NCI-H526 (cell line): ENCODE measurements at regions not wholly inside any gene's neighbourhood (a gene's known extent, or its start where the extent isn't known, plus 50 kb on each side); places are given as distances from the start of the nearest gene placed in this dataset.
"Not testable (repeated sequence)": the region's sequence is repeated elsewhere in the genome, so short reads cannot be mapped to it uniquely, and the experiment has no call there.

Experiments used
- DNase-seq, 2 experiments: peaks; one replicate each; lab custom pipeline; 2025; lab: John Stamatoyannopoulos, UW

DNA sequence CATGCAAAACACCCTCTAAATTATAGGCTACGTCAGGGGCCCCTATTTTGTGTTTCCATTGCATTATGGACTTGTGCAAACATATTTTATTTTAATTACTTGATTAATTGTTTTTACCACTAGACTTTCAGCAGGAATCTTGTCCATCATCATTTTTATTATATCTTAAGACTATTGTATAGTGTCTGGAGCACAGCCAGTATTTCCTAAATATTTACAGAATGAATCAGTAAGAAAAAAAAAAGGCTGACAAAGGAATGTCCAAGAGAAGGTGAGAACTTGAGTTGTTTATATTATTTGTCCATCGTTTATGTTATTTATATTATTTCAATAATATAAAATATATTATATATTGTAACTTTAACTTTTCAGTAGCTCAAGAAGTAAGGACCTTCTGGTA is 664.7 kb downstream of the SLC6A15 start:
- DNase-seq: no peak

GRCh38 chr12:84243686-84244085 is 668.9 kb downstream of the SLC6A15 start:
- DNase-seq: no peak

DNA sequence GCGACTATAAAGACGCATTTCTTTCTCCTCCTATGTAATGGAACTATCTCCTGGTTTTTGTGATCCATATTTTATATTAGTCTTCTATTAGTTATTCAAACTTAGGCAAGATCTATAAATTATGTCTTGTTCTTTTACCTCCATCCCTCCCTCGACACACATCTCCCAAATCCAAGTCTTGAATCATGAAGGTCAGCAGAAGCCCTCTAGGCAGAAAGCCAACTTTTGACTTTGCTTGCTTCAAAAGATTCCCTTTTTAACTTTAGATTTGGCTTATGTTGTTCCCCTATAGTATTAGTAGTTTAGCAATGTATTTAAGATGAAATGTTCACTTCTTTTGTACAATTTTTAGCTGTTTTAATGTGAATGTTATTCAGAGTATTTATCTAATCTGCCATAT is 689.8 kb downstream of the SLC6A15 start:
- no peak for DNase-seq

GRCh38 chr12:84218406-84218805 is 694.2 kb downstream of the SLC6A15 start:
- DNase-seq: no peak

DNA sequence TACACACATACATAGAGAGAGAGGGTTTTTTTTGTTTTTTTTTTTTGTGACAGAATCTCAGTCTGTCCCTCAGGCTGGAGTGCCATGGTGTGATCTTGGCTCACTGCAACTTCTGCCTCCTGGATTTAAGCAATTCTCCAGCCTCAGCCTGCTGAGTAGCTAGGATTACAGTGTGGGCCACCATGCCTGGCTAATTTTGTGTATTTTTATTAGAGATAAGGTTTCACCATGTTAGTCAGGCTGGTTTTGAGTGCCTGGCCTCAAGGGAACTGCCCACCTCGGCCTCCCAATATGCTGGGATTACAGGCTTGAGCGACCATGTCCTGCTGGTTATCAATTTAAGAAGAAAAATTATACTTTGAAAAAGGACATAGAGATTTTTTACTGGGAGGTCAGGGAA is 710.6 kb downstream of the SLC6A15 start:
- DNase-seq: no peak

GRCh38 chr12:84198294-84198946 is 714.2 kb downstream of the SLC6A15 start:
- no peak for DNase-seq

GRCh38 chr12:84191779-84192178 is 720.8 kb downstream of the SLC6A15 start:
- DNase-seq: no peak

GRCh38 chr12:84186433-84186832 is 726.2 kb downstream of the SLC6A15 start:
- no peak for DNase-seq

- DNase-seq: no peak
These were observed 729.0 kb downstream of the SLC6A15 start for GRCh38 chr12:84183576-84183975.

DNA sequence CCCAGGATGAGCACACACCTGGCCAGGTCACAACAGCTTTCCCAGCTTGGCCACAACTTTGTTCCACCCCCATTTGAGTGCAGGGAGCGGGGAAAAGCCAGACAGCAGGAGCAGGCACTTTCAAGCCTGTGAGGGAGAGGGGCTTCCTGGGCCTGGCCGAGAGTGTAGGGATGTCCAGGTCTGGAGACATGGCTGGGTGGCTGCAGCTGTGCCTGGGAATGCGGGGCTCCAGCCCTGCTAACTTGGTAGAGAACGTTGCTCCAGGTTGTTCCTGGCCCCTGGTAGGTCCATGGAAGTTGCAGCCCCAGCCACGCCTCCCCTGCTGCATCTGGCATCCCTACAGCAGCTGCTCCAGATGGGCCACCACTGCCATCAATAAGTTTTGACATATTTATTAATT is 738.5 kb downstream of the SLC6A15 start:
- no peak for DNase-seq

DNA sequence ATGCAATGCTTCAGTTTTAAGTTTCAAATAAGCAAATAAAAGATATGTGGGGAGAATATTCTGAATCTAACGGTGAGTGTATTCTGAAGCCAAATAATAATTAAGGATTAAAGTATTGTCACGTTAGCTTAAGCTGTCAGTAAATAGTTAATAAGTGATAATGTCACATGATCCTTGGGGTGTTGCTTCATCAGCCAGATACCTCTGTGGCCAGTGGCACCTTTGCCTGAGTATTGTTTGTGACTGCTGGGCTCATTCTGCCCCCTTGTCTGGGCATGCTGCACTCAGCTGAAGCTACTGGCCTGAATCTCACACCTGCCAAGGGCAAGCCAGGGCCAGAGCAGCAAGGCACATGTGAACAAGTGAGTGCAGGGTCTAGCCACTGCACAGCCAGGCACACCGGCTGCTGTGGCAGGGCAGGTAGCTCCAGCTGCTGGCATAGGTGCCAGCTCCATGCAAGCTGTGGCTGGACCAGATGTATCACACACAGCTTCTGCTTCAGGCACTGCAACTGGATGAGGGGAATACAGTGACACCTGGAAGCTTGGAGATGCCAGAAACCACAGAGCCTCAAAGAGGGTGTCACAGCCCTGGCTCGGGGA is 739.7 kb downstream of the SLC6A15 start:
- DNase-seq: no peak

DNA sequence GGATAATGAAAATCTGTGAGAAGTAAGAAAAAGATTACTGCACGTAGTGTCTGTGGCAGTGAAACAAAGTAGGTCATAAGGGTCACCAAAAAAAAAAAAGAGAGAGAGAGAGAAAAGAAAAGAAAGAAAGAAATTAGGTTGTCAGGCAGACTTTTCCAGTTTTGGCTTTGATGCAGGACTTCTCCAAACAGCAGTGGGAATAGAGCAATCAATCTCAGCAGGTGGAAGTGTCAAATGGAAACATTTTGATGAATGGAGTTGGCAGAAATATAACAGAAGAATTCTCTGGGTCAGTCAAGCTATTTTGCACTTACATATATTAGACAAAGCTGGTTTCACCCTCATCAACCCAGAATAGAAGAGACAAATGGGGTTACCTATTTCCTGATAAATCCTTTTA is 745.8 kb downstream of the SLC6A15 start:
- no peak for DNase-seq

- DNase-seq: no peak
These were observed 746.5 kb downstream of the SLC6A15 start for GRCh38 chr12:84165998-84166571.

GRCh38 chr12:84161296-84161695 is 751.3 kb downstream of the SLC6A15 start:
- DNase-seq: no peak

- no peak for DNase-seq
These were observed 753.3 kb downstream of the SLC6A15 start for GRCh38 chr12:84159260-84159659.

GRCh38 chr12:84157170-84157569 is 755.4 kb downstream of the SLC6A15 start:
- DNase-seq: no peak

DNA sequence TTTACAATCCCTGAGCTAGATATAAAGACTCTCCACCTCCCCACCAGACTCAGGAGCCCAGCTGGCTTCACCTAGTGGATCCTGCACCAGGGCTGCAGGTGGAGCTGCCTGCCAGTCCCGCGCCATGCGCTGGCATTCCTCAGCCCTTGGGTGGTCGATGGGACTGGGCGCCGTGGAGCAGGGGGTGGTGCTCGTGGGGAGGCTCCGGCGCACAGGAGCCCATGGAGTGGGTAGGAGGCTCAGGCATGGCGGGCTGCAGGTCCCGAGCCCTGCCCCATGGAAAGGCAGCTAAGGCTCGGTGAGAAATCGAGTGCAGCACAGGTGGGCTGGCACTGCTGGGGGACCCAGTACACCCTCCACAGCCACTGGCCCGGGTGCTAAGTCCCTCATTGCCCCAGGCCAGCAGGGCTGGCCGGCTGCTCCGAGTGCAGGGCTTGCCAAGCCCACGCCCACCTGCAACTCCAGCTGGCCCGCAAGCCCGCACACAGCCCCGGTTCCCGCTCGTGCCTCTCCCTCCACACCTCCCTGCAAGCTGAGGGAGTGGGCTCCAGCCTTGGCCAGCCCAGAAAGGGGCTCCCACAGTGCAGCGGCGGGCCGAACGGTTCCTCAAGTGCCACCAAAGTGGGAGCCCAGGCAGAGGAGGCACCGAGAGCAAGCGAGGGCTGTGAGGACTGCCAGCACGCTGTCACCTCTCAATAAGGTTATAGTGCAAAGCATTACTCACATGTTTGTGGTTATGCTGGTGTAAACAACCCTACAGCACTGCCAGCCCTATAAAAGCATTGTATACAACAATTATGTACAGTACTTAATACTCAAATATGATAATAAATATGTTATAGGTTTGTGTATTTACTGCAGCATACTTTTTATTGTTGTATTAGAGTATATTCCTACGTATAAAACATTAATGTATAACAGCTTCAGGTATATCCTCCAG is 757.3 kb downstream of the SLC6A15 start:
- DNase-seq: not testable (repeated sequence)

DNA sequence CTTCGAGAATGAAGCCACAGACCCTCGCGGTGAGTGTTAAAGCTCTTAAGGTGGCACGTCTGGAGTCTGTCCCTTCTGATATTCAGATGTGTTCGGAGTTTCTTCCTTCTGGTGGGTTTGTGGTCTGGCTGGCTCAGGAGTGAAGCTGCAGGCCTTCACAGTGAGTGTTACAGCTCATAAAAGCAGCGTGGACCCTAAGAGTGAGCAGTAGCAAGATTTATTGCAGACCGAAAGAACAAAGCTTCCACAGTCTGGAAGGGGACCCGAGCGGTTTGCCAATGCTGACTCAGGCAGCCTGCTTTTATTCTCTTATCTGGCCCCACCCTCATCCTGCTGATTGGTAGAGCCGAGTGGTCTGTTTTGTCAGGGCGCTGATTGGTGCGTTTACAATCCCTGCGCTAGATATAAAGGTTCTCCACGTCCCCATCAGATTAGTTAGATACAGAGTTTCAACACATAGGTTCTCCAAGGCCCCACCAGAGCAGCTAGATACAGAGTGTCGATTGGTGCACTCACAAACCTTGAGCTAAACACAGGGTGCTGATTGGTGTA is 758.1 kb downstream of the SLC6A15 start:
- DNase-seq: not testable (repeated sequence)

DNA sequence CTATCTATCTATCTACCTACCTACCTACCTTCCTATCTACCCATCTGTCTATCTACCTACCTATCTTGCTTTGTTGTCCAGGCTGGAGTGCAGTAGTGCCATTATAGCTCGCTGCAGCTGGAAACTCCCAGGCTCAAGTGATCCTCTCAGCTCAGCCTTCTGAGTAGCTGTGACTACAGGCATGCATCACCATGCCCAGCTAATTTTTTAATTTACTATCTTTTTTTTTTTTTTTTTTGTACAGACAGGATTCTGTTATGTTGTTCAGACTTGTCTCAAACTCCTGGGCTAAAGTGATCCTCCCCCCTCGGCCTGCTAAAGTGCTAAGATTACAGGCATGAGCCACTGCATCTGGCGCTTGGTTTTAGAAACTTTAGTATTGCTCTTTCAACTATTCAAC is 762.4 kb downstream of the SLC6A15 start:
- no peak for DNase-seq

GRCh38 chr12:84148335-84148734 is 764.3 kb downstream of the SLC6A15 start:
- no peak for DNase-seq

DNA sequence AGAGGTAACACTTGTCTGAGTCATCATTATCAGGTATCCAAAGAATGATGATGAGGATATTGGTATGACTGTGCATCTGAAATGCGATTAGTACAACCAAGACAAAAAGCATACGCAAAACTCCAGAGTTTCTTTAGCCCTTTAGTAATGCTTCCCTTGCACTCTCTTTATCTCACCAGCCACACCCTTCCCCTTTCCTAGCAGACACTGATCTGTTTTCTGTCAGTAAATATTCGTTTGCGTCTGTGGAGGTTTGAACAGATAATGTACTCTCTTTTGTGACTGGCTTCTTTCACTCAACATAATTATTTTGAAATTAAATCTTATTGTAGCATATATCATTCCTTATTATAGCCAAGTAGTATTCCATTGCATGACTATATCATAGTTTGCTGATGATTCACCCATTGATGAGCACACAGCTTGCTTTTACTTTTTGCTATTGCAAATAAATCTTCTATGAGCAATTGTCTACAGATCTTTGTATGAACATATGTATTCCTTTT is 775.7 kb downstream of the SLC6A15 start:
- no peak for DNase-seq
